Right lobe of liver (tissue), 6 donors: ENCODE measurements at regions not wholly inside any gene's neighbourhood (a gene's known extent, or its start where the extent isn't known, plus 50 kb on each side); places are given as distances from the start of the nearest gene placed in this dataset.

Source experiments
- ATAC-seq, 4 donors: fragments of 200-7000 bp; cut with Tn5 transposase; one replicate each; pipeline ENCODE4 v1.9.1; 2020; ENCODE audit warnings: mild to moderate bottlenecking in 4 of 4, moderate library complexity in 4 of 4
- DNase-seq, 3 donors: peaks; one replicate each; pipeline ENCODE4 v3.0.0-alpha.2; 2020
- H3K27ac ChIP-seq, 3 donors: fragments of 200-600 bp; one replicate each; pipeline ENCODE4 v1.8.0; 2022
- H3K27me3 ChIP-seq, 2 donors: fragments of 200-600 bp; one replicate each; pipeline ENCODE4 v1.8.0; 2022
- H3K36me3 ChIP-seq, 4 donors: fragments of 200-600 bp; sonication (generic) in 1 of 4; one replicate each; pipeline versions ENCODE4 v1.5.1 to v1.8.0; 2017 to 2022; ENCODE audit warnings: control low read depth in 1 of 4
- H3K4me1 ChIP-seq, 4 donors: fragments of 200-600 bp; sonication (generic) in 1 of 4; one replicate each; pipeline versions ENCODE4 v1.5.1 to v1.8.0; 2017 to 2022; ENCODE audit warnings: control low read depth in 1 of 4
- H3K4me3 ChIP-seq, 3 donors: fragments of 200-600 bp; one replicate each; pipeline ENCODE4 v1.8.0; 2022
- H3K9me3 ChIP-seq, 4 donors: fragments of 200-600 bp; sonication (generic) in 1 of 4; one replicate each; pipeline versions ENCODE4 v1.5.1 to v1.8.0; 2017 to 2022; ENCODE audit warnings: control low read depth in 1 of 4
- CTCF ChIP-seq, 4 donors: fragments of 200-600 bp in 3 of 4; fragments of 450-650 bp in 1 of 4; IDR thresholded peaks; one replicate each; pipeline versions ENCODE4 v1.5.1 to v1.8.0; 2016 to 2022; ENCODE audit warnings: antibody characterized with exemption in 4 of 4, mild to moderate bottlenecking in 2 of 4
- POLR2A ChIP-seq: fragments of 450-650 bp; IDR thresholded peaks from one replicate; pipeline ENCODE4 v1.6.1; 2017; ENCODE audit warnings: antibody characterized with exemption, mild to moderate bottlenecking
- WGBS: methylation state at CpG from one replicate; pipeline ENCODE4 v1.1.6; 2018; ENCODE audit warnings: low coverage, low lambda C conversion rate; ENCODE audit not compliant: insufficient coverage; ENCODE audit errors: missing lambda C conversion rate; 5-methylcytosine and 5-hydroxymethylcytosine counted together
- intact Hi-C, 2 donors: fragments of 100-400 bp; cut with DNase I; formaldehyde crosslinking; loops; one replicate each; pipeline versions ENCODE4 v1.11.2 to v1.14.1; 2022
- donor health status: DM: no; HTN: yes; CAD: no.
- donor health status: DM: no; HTN: no; CAD: no.
- donor health status: DM: no; HTN: no; CAD: no.
- donor health status: DM: no; HTN: yes; CAD: no.
- donor health status: DM: no; HTN: yes; CAD: no.

GRCh38 chr3:68088216-68088615 lies 433.8 kb upstream of the SUCLG2 start:
- Histone ChIP-seq H3K4me3 (no peak overlapping the region), H3K27ac (no peak overlapping the region), H3K36me3 (no peaks in the 10 kb centered on the region), H3K4me1 (no peaks in the 10 kb centered on the region), H3K9me3 (no peaks in the 10 kb centered on the region), H3K27me3 (peaks cover 0 to 4% of the 10 kb centered on the region in 2 donors)
- no peak for TF ChIP-seq CTCF (IDR thresholded peaks at IDR 0.05)
- TF ChIP-seq POLR2A, result no peak
- 38% methylated on average over 3 of the region's 3 CpGs for WGBS
- ATAC-seq (no peak), DNase-seq (no peak)
- intact Hi-C loops, result no loop called here

- ATAC-seq (no peak), DNase-seq (no peak)
- H3K36me3 ChIP-seq, result no peaks in the 10 kb centered on the region
- H3K27me3 ChIP-seq, result no peaks in the 10 kb centered on the region
- no peak overlapping the region for H3K27ac ChIP-seq
- TF ChIP-seq POLR2A (no peak), CTCF (IDR thresholded peaks at IDR 0.05) (no peak)
- H3K9me3 ChIP-seq, result no peaks in the 10 kb centered on the region
- no peaks in the 10 kb centered on the region for H3K4me1 ChIP-seq
- 52% methylated on average over 3 of the region's 3 CpGs for WGBS
- intact Hi-C loops, result no loop called here
- H3K4me3 ChIP-seq, result no peak overlapping the region
These were observed 417.6 kb upstream of the SUCLG2 start for GRCh38 chr3:68072062-68072461.

GRCh38 chr3:68070186-68070585 lies 415.8 kb upstream of the SUCLG2 start:
- DNase-seq, result no peak
- Histone ChIP-seq H3K36me3 (no peaks in the 10 kb centered on the region), H3K4me3 (no peak overlapping the region), H3K4me1 (no peaks in the 10 kb centered on the region), H3K27ac (no peak overlapping the region), H3K27me3 (no peaks in the 10 kb centered on the region), H3K9me3 (no peaks in the 10 kb centered on the region)
- WGBS, result no CpG with 5 or more reads among the region's 2 CpGs
- TF ChIP-seq CTCF (IDR thresholded peaks at IDR 0.05) (no peak), POLR2A (no peak)
- ATAC-seq, result no peak
- intact Hi-C loops, result no loop called here

GRCh38 chr3:68067314-68067713 lies 412.9 kb upstream of the SUCLG2 start:
- H3K9me3 ChIP-seq, result no peaks in the 10 kb centered on the region
- no peak for ATAC-seq
- intact Hi-C loops, result no loop called here
- H3K27me3 ChIP-seq, result no peaks in the 10 kb centered on the region
- TF ChIP-seq CTCF (IDR thresholded peaks at IDR 0.05) (no peak), POLR2A (no peak)
- no peak for DNase-seq
- no peaks in the 10 kb centered on the region for H3K4me1 ChIP-seq
- H3K27ac ChIP-seq, result no peak overlapping the region
- WGBS, result 73% methylated on average over 1 of the region's 1 CpG
- no peak overlapping the region for H3K4me3 ChIP-seq
- H3K36me3 ChIP-seq, result no peaks in the 10 kb centered on the region

GRCh38 chr3:68062926-68063325 lies 408.5 kb upstream of the SUCLG2 start:
- no peak for DNase-seq
- WGBS, result 61% methylated on average over 5 of the region's 5 CpGs
- Histone ChIP-seq H3K4me1 (peaks cover 0 to 6% (median 0%) of the 10 kb centered on the region in 4 donors), H3K4me3 (no peak overlapping the region), H3K36me3 (no peaks in the 10 kb centered on the region), H3K27ac (no peak overlapping the region), H3K9me3 (no peaks in the 10 kb centered on the region), H3K27me3 (no peaks in the 10 kb centered on the region)
- intact Hi-C loops, result no loop called here
- TF ChIP-seq POLR2A (no peak), CTCF (IDR thresholded peaks at IDR 0.05) (no peak)
- ATAC-seq, result no peak
